CD4-positive, alpha-beta T cell (primary cell): ENCODE measurements at regions not wholly inside any gene's neighbourhood (a gene's known extent, or its start where the extent isn't known, plus 50 kb on each side); places are given as distances from the start of the nearest gene placed in this dataset.

Experiments used
- ATAC-seq: fragments of 200-7000 bp; cut with Tn5 transposase; one replicate; pipeline ENCODE4 v1.10.0; 2022; ENCODE audit warnings: mild to moderate bottlenecking; ENCODE audit not compliant: poor library complexity
- CTCF ChIA-PET: fragments of 350-600 bp; sonication (Branson Sonifier 250); formaldehyde crosslinking; loops from one replicate; lab custom pipeline; 2021; ENCODE audit warnings: antibody characterized with exemption, inconsistent platforms; lab: Charles Lee
- POLR2A ChIA-PET: fragments of 350-600 bp; sonication (Branson Sonifier 250); formaldehyde crosslinking; loops from one replicate; lab custom pipeline; 2021; ENCODE audit warnings: antibody characterized with exemption, inconsistent platforms; lab: Charles Lee
- DNase-seq, 14 experiments: peaks; one replicate each; pipeline ENCODE4 v3.0.0-alpha.2; 2013 to 2020; ENCODE audit warnings: mixed read lengths in 2 of 14
- H3K27ac ChIP-seq, 2 donors: one replicate each; pipeline versions ENCODE4 v1.5.1 to v1.7.0; 2013; ENCODE audit warnings: low read length in 2 of 2, low read depth in 1 of 2, mild to moderate bottlenecking in 1 of 2
- H3K27me3 ChIP-seq, 2 experiments: 1 replicate in 1 of 2; 2 replicates in 1 of 2; pipeline versions ENCODE4 v1.6.1 to v1.7.0; 2013; ENCODE audit warnings: low read length in 2 of 2, control low read depth in 1 of 2, mild to moderate bottlenecking in 1 of 2, moderate library complexity in 1 of 2; ENCODE audit not compliant: insufficient read depth in 2 of 2, control insufficient read depth in 1 of 2
- H3K36me3 ChIP-seq: one replicate; pipeline ENCODE4 v1.6.1; 2013; ENCODE audit warnings: low read length, control low read depth; ENCODE audit not compliant: insufficient read depth
- H3K4me1 ChIP-seq: one replicate; pipeline ENCODE4 v1.6.1; 2013; ENCODE audit warnings: low read length, control low read depth; ENCODE audit not compliant: insufficient read depth
- H3K4me3 ChIP-seq: one replicate; pipeline ENCODE4 v1.5.1; 2013; ENCODE audit warnings: mild to moderate bottlenecking, low read length, moderate library complexity
- H3K9me3 ChIP-seq, 2 experiments: 1 replicate in 1 of 2; 2 replicates in 1 of 2; pipeline versions ENCODE4 v1.6.1 to v1.7.0; 2013; ENCODE audit warnings: low read length in 2 of 2, mild to moderate bottlenecking in 2 of 2, control low read depth in 1 of 2, moderate library complexity in 1 of 2; ENCODE audit not compliant: control insufficient read depth in 1 of 2, insufficient read depth in 1 of 2
- H3K27ac Mint-ChIP-seq: one replicate; pipeline ENCODE4 v1.8.0; 2020; ENCODE audit warnings: mixed read lengths
- H3K27me3 Mint-ChIP-seq: one replicate; pipeline ENCODE4 v1.8.0; 2021; ENCODE audit warnings: mixed read lengths
- H3K36me3 Mint-ChIP-seq: one replicate; pipeline ENCODE4 v1.8.0; 2021; ENCODE audit warnings: low read depth, mixed read lengths
- H3K4me1 Mint-ChIP-seq: one replicate; pipeline ENCODE4 v1.8.0; 2021; ENCODE audit warnings: low read depth, mixed read lengths
- H3K4me3 Mint-ChIP-seq: one replicate; pipeline ENCODE4 v1.8.0; 2020; ENCODE audit warnings: mild to moderate bottlenecking, mixed read lengths
- H3K9me3 Mint-ChIP-seq: one replicate; pipeline ENCODE4 v1.8.0; 2020; ENCODE audit warnings: mixed read lengths
- intact Hi-C, 2 experiments: fragments of 100-400 bp; cut with DNase I in 1 of 2; cut with micrococcal nuclease in 1 of 2; formaldehyde crosslinking; loops; one replicate each; pipeline versions ENCODE4 v1.15.1 to v1.9.0; 2023 to 2025; cut with DNase I, micrococcal nuclease
- TF ChIP-seq, protein P1 (sequence below): fragments of 200-600 bp; IDR thresholded peaks from one replicate; pipeline ENCODE4 v1.8.0; 2022; ENCODE audit warnings: antibody characterized with exemption, mild to moderate bottlenecking

GRCh38 chr10:62616885-62617590, 187.5 kb upstream of the ADO start:
- Histone ChIP-seq H3K4me3 (no peak overlapping the region), H3K36me3 (no peaks in the 10 kb centered on the region), H3K27ac (no peak overlapping the region), H3K27me3 (no peaks in the 10 kb centered on the region), H3K9me3 (no peaks in the 10 kb centered on the region), H3K4me1 (peaks cover 6% of the 10 kb centered on the region)
- Mint-ChIP-seq H3K4me3 (no peak overlapping the region), H3K9me3 (no peaks in the 10 kb centered on the region), H3K27ac (no peak overlapping the region), H3K36me3 (no peaks in the 10 kb centered on the region), H3K4me1 (no peaks in the 10 kb centered on the region), H3K27me3 (no peaks in the 10 kb centered on the region)
- intact Hi-C loops = no loop called here
- ChIA-PET POLR2A (no interaction called here), CTCF (interaction anchor here (0.7 to 2.2 kb wide), 2 partner anchors 63 to 201 kb away, joined by 3 to 8 read pairs; no protein-coding TSS in a partner anchor)
- DNase-seq (no peak), ATAC-seq (no peak)
- TF ChIP-seq, protein P1, sequence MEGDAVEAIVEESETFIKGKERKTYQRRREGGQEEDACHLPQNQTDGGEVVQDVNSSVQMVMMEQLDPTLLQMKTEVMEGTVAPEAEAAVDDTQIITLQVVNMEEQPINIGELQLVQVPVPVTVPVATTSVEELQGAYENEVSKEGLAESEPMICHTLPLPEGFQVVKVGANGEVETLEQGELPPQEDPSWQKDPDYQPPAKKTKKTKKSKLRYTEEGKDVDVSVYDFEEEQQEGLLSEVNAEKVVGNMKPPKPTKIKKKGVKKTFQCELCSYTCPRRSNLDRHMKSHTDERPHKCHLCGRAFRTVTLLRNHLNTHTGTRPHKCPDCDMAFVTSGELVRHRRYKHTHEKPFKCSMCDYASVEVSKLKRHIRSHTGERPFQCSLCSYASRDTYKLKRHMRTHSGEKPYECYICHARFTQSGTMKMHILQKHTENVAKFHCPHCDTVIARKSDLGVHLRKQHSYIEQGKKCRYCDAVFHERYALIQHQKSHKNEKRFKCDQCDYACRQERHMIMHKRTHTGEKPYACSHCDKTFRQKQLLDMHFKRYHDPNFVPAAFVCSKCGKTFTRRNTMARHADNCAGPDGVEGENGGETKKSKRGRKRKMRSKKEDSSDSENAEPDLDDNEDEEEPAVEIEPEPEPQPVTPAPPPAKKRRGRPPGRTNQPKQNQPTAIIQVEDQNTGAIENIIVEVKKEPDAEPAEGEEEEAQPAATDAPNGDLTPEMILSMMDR = no peak

DNA sequence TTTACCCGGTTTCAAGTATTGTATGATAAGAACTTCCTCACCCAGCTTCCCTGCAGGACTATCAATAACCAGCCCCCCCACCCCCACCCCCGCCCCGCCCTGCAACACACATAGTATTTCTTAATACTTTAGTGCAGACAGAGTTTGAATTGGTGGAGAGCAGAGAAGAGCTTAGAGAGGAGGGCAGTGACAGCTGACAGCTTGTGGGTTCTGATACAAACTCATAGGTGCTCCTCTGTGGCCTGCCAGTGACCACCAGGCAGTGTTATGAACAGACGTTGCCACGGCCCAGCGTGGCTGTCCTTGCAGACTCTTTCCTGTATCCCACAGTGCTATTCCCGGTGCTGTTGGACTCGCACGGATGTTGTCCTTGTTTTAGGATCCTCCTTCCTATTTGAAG, 186.9 kb upstream of the ADO start:
- Histone ChIP-seq H3K4me3 (no peak overlapping the region), H3K27ac (no peak overlapping the region), H3K36me3 (no peaks in the 10 kb centered on the region), H3K4me1 (peaks cover 6% of the 10 kb centered on the region), H3K9me3 (no peaks in the 10 kb centered on the region), H3K27me3 (no peaks in the 10 kb centered on the region)
- Mint-ChIP-seq H3K9me3 (no peaks in the 10 kb centered on the region), H3K27ac (no peak overlapping the region), H3K4me3 (no peak overlapping the region), H3K27me3 (no peaks in the 10 kb centered on the region), H3K4me1 (no peaks in the 10 kb centered on the region), H3K36me3 (no peaks in the 10 kb centered on the region)
- ATAC-seq (no peak), DNase-seq (no peak)
- TF ChIP-seq, protein P1 = no peak
- ChIA-PET CTCF (no interaction called here), POLR2A (no interaction called here)
- intact Hi-C loops = no loop called here

GRCh38 chr10:62618054-62618453, 186.5 kb upstream of the ADO start:
- no peak overlapping the region for H3K4me3 Mint-ChIP-seq
- intact Hi-C loops = no loop called here

More at GRCh38 chr10:62618054-62618453, 186.5 kb upstream of the ADO start:
- no peaks in the 10 kb centered on the region for H3K9me3 Mint-ChIP-seq
- H3K27ac Mint-ChIP-seq = no peak overlapping the region
- ChIA-PET POLR2A (no interaction called here), CTCF (no interaction called here)
- no peaks in the 10 kb centered on the region for H3K9me3 ChIP-seq
- H3K4me1 Mint-ChIP-seq = no peaks in the 10 kb centered on the region
- peaks cover 6% of the 10 kb centered on the region for H3K4me1 ChIP-seq
- H3K27me3 Mint-ChIP-seq = no peaks in the 10 kb centered on the region
- no peak overlapping the region for H3K4me3 ChIP-seq
- no peaks in the 10 kb centered on the region for H3K36me3 Mint-ChIP-seq
- H3K36me3 ChIP-seq = no peaks in the 10 kb centered on the region
- ATAC-seq = no peak
- H3K27ac ChIP-seq = no peak overlapping the region
- DNase-seq = peak in 1 of 14 experiments; percentile 37
- TF ChIP-seq, protein P1 = no peak
- H3K27me3 ChIP-seq = no peaks in the 10 kb centered on the region
